Adrenal gland (tissue), 9 donors: ENCODE measurements at regions not wholly inside any gene's neighbourhood (a gene's known extent, or its start where the extent isn't known, plus 50 kb on each side); places are given as distances from the start of the nearest gene placed in this dataset.

ENCODE experiments used
- DNase-seq, 7 donors: peaks; one replicate each; pipeline ENCODE4 v3.0.0-alpha.2; 2019 to 2020
- H3K27ac ChIP-seq, 5 donors: fragments of 200-600 bp; sonication (generic) in 4 of 5; 1 replicate in 3 of 5; 2 replicates in 2 of 5; pipeline versions ENCODE4 v1.5.1 to v1.8.0; 2016 to 2020; ENCODE audit warnings: mild to moderate bottlenecking in 1 of 5
- H3K27me3 ChIP-seq: fragments of 200-600 bp; 2 replicates; pipeline ENCODE4 v1.8.0; 2021
- H3K36me3 ChIP-seq, 2 donors: fragments of 200-600 bp; replicated peaks in 1 of 2; 1 replicate in 1 of 2; 2 replicates in 1 of 2; pipeline versions ENCODE4 v1.5.1 to v1.8.0; 2018 to 2022
- H3K4me1 ChIP-seq, 2 donors: fragments of 200-600 bp; replicated peaks in 1 of 2; 1 replicate in 1 of 2; 2 replicates in 1 of 2; pipeline versions ENCODE4 v1.5.1 to v1.8.0; 2018 to 2021
- H3K4me3 ChIP-seq, 4 donors: fragments of 200-600 bp; sonication (generic) in 3 of 4; one replicate each; pipeline ENCODE4 v1.5.1; 2016 to 2018
- H3K9me3 ChIP-seq, 3 donors: fragments of 200-600 bp; sonication (generic) in 1 of 3; replicated peaks in 1 of 3; 1 replicate in 2 of 3; 2 replicates in 1 of 3; pipeline versions ENCODE4 v1.5.1 to v1.8.0; 2016 to 2021
- POLR2A ChIP-seq, 2 donors: fragments of 450-650 bp; IDR thresholded peaks; one replicate each; pipeline ENCODE4 v1.6.1; 2017; ENCODE audit warnings: antibody characterized with exemption in 2 of 2, mild to moderate bottlenecking in 2 of 2, moderate library complexity in 1 of 2
- WGBS, 4 donors: extraction: QIAGEN DNeasy Blood & Tissue Kit in 2 of 4; methylation state at CpG; one replicate each; pipeline versions ENCODE4 v1.1.5 to v1.1.7; 2013 to 2017; 5-methylcytosine and 5-hydroxymethylcytosine counted together
- intact Hi-C, 2 donors: fragments of 100-400 bp; cut with DNase I; formaldehyde crosslinking; loops; one replicate each; pipeline versions ENCODE4 v1.14.1 to v1.15.0; 2022 to 2023
- TF ChIP-seq, protein P1 (sequence below), 6 experiments: fragments of 450-650 bp in 4 of 6; fragments of 200-600 bp in 2 of 6; sonication (generic) in 1 of 6; IDR thresholded peaks; 1 replicate in 5 of 6; 2 replicates in 1 of 6; pipeline versions ENCODE4 v1.5.1 to v1.8.0; 2016 to 2021; ENCODE audit warnings: antibody characterized with exemption in 6 of 6, mild to moderate bottlenecking in 2 of 6, moderate library complexity in 1 of 6
- donor health status: healthy with polysubstance abuse.
- donor health status: Bipolar disorder and iron deficiency.
- donor health status: DM: yes; HTN: yes; CAD: no.
- donor health status: DM: no; HTN: no; CAD: no.
- donor health status: DM: no; HTN: no; CAD: no.

DNA sequence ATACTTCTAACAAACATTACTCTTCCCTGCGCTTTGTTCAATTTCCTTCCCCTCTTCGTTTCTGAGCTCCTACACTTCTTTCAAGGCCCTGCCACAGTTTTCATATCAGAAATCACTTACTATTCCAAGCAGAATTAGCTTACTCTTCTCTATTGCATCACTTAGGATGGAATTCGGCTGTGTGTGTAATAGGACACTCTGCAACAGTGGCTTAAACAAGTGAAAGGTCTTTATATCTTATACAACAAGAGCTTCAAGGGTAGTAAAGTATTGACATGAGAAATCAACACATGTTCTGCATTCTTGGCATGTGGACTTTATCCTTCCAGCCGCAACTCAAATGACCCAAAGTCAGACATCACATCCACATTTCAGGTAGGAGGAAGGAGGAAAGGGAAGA lies 279.6 kb downstream of the PCDH20 start:
- intact Hi-C loops, result no loop called here
- Histone ChIP-seq H3K36me3 (no peaks in the 10 kb centered on the region), H3K4me3 (no peak overlapping the region), H3K9me3 (no peaks in the 10 kb centered on the region), H3K27ac (no peak overlapping the region), H3K4me1 (no peaks in the 10 kb centered on the region), H3K27me3 (no peaks in the 10 kb centered on the region)
- 62 to 74% (median 65%) methylated on average over 4 of the region's 4 CpGs for WGBS, 4 donors
- no peak for DNase-seq
- TF ChIP-seq, protein P1, sequence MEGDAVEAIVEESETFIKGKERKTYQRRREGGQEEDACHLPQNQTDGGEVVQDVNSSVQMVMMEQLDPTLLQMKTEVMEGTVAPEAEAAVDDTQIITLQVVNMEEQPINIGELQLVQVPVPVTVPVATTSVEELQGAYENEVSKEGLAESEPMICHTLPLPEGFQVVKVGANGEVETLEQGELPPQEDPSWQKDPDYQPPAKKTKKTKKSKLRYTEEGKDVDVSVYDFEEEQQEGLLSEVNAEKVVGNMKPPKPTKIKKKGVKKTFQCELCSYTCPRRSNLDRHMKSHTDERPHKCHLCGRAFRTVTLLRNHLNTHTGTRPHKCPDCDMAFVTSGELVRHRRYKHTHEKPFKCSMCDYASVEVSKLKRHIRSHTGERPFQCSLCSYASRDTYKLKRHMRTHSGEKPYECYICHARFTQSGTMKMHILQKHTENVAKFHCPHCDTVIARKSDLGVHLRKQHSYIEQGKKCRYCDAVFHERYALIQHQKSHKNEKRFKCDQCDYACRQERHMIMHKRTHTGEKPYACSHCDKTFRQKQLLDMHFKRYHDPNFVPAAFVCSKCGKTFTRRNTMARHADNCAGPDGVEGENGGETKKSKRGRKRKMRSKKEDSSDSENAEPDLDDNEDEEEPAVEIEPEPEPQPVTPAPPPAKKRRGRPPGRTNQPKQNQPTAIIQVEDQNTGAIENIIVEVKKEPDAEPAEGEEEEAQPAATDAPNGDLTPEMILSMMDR (IDR thresholded peaks at IDR 0.05), result no peak
- TF ChIP-seq POLR2A (IDR thresholded peaks at IDR 0.05), result no peak

DNA sequence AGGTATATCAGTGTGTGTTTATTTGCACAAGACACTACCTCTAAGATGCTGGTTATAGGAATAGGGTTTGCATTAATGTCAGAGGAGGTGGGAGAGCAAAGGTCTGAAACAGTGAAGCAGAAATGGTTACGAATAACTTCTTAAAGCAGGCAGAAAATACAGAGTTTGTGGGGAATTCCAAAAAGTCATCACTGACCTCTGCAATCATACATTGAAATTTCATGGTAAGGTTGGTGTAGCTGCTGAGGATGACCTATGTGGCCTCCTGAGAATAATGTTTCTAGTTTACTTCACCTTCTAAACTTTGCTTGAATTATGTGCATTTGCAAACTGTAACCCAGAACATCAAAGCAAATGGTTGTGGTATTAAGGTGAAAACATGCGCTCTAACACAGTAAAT lies 280.1 kb downstream of the PCDH20 start:
- Histone ChIP-seq H3K27me3 (no peaks in the 10 kb centered on the region), H3K9me3 (no peaks in the 10 kb centered on the region), H3K4me3 (no peak overlapping the region), H3K36me3 (no peaks in the 10 kb centered on the region), H3K4me1 (no peaks in the 10 kb centered on the region), H3K27ac (no peak overlapping the region)
- DNase-seq, result no peak
- intact Hi-C loops, result no loop called here
- 82 to 95% (median 86%) methylated on average over 2 of the region's 2 CpGs for WGBS, 4 donors
- no peak for TF ChIP-seq POLR2A (IDR thresholded peaks at IDR 0.05)
- TF ChIP-seq, protein P1 (IDR thresholded peaks at IDR 0.05), result no peak

GRCh38 chr13:61128850-61129645 lies 286.6 kb downstream of the PCDH20 start:
- intact Hi-C loops, result no loop called here

GRCh38 chr13:61123538-61124289 lies 291.9 kb downstream of the PCDH20 start:
- 70 to 81% (median 79%) methylated on average over 5 of the region's 5 CpGs for WGBS, 4 donors

More at GRCh38 chr13:61128850-61129645, 286.6 kb downstream of the PCDH20 start:
- Histone ChIP-seq H3K4me1 (no peaks in the 10 kb centered on the region), H3K9me3 (no peaks in the 10 kb centered on the region), H3K4me3 (no peak overlapping the region), H3K36me3 (no peaks in the 10 kb centered on the region), H3K27me3 (no peaks in the 10 kb centered on the region), H3K27ac (no peak overlapping the region)
- TF ChIP-seq, protein P1 (IDR thresholded peaks at IDR 0.05), result no peak
- no peak for TF ChIP-seq POLR2A (IDR thresholded peaks at IDR 0.05)
- 48 to 67% (median 53%) methylated on average over 2 of the region's 2 CpGs for WGBS, 4 donors
- DNase-seq, result no peak

More at GRCh38 chr13:61123538-61124289, 291.9 kb downstream of the PCDH20 start:
- Histone ChIP-seq H3K4me1 (no peaks in the 10 kb centered on the region), H3K4me3 (no peak overlapping the region), H3K27ac (no peak overlapping the region), H3K9me3 (no peaks in the 10 kb centered on the region), H3K27me3 (no peaks in the 10 kb centered on the region), H3K36me3 (no peaks in the 10 kb centered on the region)
- intact Hi-C loops, result no loop called here
- TF ChIP-seq, protein P1 (IDR thresholded peaks at IDR 0.05), result no peak
- no peak for TF ChIP-seq POLR2A (IDR thresholded peaks at IDR 0.05)
- DNase-seq, result no peak
